ENCODE measurements at regions not wholly inside any gene's neighbourhood (a gene's known extent, or its start where the extent isn't known, plus 50 kb on each side); places are given as distances from the start of the nearest gene placed in this dataset.

GRCh38 chr4:138634915-138635314 is 380.7 kb upstream of the NOCT start:
- H3K27ac ChIP-seq (ENCODE audit: low read length) = no peak overlapping the region
- no peaks in the 10 kb centered on the region for H3K79me2 ChIP-seq (ENCODE audit: low read length)
- H3K4me3 ChIP-seq (ENCODE audit: low read length) = no peak overlapping the region
- no peak overlapping the region for H3K9ac ChIP-seq (ENCODE audit: low read length)
- peaks cover 8% of the 10 kb centered on the region for H3F3A ChIP-seq (ENCODE audit: low read length, unreplicated experiment)
- no TSS peak for BruUV-seq (replicated peaks)
- CTCF ChIA-PET = no interaction called here
- H4K20me1 ChIP-seq (ENCODE audit: low read length) = no peaks in the 10 kb centered on the region
- DNase-seq = no peak
- H3K4me2 ChIP-seq (ENCODE audit: low read length) = no peak overlapping the region
- H3K9me2 ChIP-seq (replicated peaks; ENCODE audit: low read length) = no peaks in the 10 kb centered on the region
- no peaks in the 10 kb centered on the region for H3K27me3 ChIP-seq (ENCODE audit: low read length)
- no peak for ATAC-seq
- H3K36me3 ChIP-seq (ENCODE audit: low read depth, low read length) = no peaks in the 10 kb centered on the region
- no peaks in the 10 kb centered on the region for H3K9me3 ChIP-seq (ENCODE audit: low read length)
- H3K4me1 ChIP-seq (ENCODE audit: insufficient read depth, low read length) = peaks cover 20% of the 10 kb centered on the region
- intact Hi-C loops (cut with micrococcal nuclease) = no loop called here
- POLR2A ChIA-PET (ENCODE audit: unreplicated experiment) = no interaction called here
- no peak overlapping the region for H2AFZ ChIP-seq (ENCODE audit: low read length)
- TF ChIP-seq EZH2phosphoT487 (IDR thresholded peaks at IDR 0.05; ENCODE audit: borderline replicate concordance, low read length) (no peak), EZH2 (IDR thresholded peaks at IDR 0.05; ENCODE audit: low read length, unreplicated experiment) (no peak)
- TF ChIP-seq, protein P1, sequence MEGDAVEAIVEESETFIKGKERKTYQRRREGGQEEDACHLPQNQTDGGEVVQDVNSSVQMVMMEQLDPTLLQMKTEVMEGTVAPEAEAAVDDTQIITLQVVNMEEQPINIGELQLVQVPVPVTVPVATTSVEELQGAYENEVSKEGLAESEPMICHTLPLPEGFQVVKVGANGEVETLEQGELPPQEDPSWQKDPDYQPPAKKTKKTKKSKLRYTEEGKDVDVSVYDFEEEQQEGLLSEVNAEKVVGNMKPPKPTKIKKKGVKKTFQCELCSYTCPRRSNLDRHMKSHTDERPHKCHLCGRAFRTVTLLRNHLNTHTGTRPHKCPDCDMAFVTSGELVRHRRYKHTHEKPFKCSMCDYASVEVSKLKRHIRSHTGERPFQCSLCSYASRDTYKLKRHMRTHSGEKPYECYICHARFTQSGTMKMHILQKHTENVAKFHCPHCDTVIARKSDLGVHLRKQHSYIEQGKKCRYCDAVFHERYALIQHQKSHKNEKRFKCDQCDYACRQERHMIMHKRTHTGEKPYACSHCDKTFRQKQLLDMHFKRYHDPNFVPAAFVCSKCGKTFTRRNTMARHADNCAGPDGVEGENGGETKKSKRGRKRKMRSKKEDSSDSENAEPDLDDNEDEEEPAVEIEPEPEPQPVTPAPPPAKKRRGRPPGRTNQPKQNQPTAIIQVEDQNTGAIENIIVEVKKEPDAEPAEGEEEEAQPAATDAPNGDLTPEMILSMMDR (conservative IDR thresholded peaks at IDR 0.05; ENCODE audit: low read depth, low read length) = no peak

GRCh38 chr4:138633580-138633904 is 382.0 kb upstream of the NOCT start:
- TF ChIP-seq EZH2 (IDR thresholded peaks at IDR 0.05; ENCODE audit: low read length, unreplicated experiment) = no peak
- TF ChIP-seq, protein P1 (conservative IDR thresholded peaks at IDR 0.05; ENCODE audit: low read depth, low read length) = no peak
- TF ChIP-seq EZH2phosphoT487 (IDR thresholded peaks at IDR 0.05; ENCODE audit: borderline replicate concordance, low read length) = no peak
- H3K27ac ChIP-seq (ENCODE audit: low read length) = peak overlapping the region; percentile 69
- no peak for DNase-seq
- intact Hi-C loops (cut with micrococcal nuclease) = no loop called here
- H3K4me2 ChIP-seq (ENCODE audit: low read length) = no peak overlapping the region
- no peak for ATAC-seq
- H3K4me3 ChIP-seq (ENCODE audit: low read length) = no peak overlapping the region
- H3K4me1 ChIP-seq (ENCODE audit: insufficient read depth, low read length) = peaks cover 6% of the 10 kb centered on the region
- no peaks in the 10 kb centered on the region for H4K20me1 ChIP-seq (ENCODE audit: low read length)
- H3K36me3 ChIP-seq (ENCODE audit: low read depth, low read length) = no peaks in the 10 kb centered on the region
- no peaks in the 10 kb centered on the region for H3K9me3 ChIP-seq (ENCODE audit: low read length)
- no peaks in the 10 kb centered on the region for H3K79me2 ChIP-seq (ENCODE audit: low read length)
- ChIA-PET CTCF (no interaction called here), POLR2A (ENCODE audit: unreplicated experiment) (no interaction called here)
- no peak overlapping the region for H2AFZ ChIP-seq (ENCODE audit: low read length)
- no peaks in the 10 kb centered on the region for H3K27me3 ChIP-seq (ENCODE audit: low read length)
- no peaks in the 10 kb centered on the region for H3F3A ChIP-seq (ENCODE audit: low read length, unreplicated experiment)
- no peak overlapping the region for H3K9ac ChIP-seq (ENCODE audit: low read length)
- no peaks in the 10 kb centered on the region for H3K9me2 ChIP-seq (replicated peaks; ENCODE audit: low read length)
- no TSS peak for BruUV-seq (replicated peaks)

DNA sequence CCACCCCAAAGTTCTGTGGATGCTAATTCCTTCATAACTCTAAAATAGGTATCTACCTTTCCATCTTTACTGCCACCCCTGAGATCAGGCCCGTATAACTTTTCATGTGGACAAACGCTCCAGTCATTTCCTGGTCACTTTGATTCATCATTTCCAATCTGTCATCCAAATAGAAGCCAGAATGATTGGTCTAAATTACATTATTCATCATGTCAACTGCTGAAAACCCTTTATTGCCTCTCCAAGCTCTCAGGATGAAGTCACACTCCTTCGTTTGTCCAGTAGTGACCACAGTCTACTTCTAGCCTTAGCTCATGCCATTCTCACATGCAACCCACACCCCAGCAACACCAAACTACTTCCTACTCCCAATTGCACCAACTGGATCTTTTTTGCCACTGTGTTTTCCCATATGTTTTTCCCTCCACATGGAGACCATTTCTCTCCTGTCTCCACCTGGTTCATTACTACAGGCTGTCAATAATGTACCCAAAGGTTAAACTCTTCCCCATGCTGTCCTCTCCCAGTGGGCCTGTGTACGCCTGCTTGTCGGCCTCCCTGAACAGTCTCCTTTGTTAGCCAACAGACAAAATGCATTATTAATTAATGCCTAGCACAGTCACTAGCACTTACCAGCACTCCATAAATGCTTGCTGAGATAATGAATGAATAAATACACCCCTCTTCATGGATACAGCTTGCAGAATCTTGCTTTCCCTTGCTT is 382.6 kb upstream of the NOCT start:
- Histone ChIP-seq H3K36me3 (ENCODE audit: low read depth, low read length) (no peaks in the 10 kb centered on the region), H3K9ac (ENCODE audit: low read length) (no peak overlapping the region), H3K27ac (ENCODE audit: low read length) (peak overlapping the region; percentile 69), H3K27me3 (ENCODE audit: low read length) (no peaks in the 10 kb centered on the region), H3K4me3 (ENCODE audit: low read length) (no peak overlapping the region), H3K9me3 (ENCODE audit: low read length) (no peaks in the 10 kb centered on the region), H2AFZ (ENCODE audit: low read length) (no peak overlapping the region), H3K9me2 (replicated peaks; ENCODE audit: low read length) (no peaks in the 10 kb centered on the region), H3K4me2 (ENCODE audit: low read length) (no peak overlapping the region), H3K79me2 (ENCODE audit: low read length) (no peaks in the 10 kb centered on the region), H3F3A (ENCODE audit: low read length, unreplicated experiment) (no peaks in the 10 kb centered on the region), H3K4me1 (ENCODE audit: insufficient read depth, low read length) (peaks cover 5% of the 10 kb centered on the region), H4K20me1 (ENCODE audit: low read length) (no peaks in the 10 kb centered on the region)
- POLR2A ChIA-PET (ENCODE audit: unreplicated experiment) = no interaction called here
- no peak for TF ChIP-seq EZH2 (IDR thresholded peaks at IDR 0.05; ENCODE audit: low read length, unreplicated experiment)
- TF ChIP-seq EZH2phosphoT487 (IDR thresholded peaks at IDR 0.05; ENCODE audit: borderline replicate concordance, low read length) = no peak
- TF ChIP-seq, protein P1 (conservative IDR thresholded peaks at IDR 0.05; ENCODE audit: low read depth, low read length) = no peak
- intact Hi-C loops (cut with micrococcal nuclease) = no loop called here
- DNase-seq (peak; percentile 54), ATAC-seq (no peak)
- BruUV-seq (replicated peaks) = no TSS peak
- CTCF ChIA-PET = no interaction called here

All from PC-3 (cell line).